ENCODE measurements at regions not wholly inside any gene's neighbourhood (a gene's known extent, or its start where the extent isn't known, plus 50 kb on each side); places are given as distances from the start of the nearest gene placed in this dataset.

GRCh38 chr4:129974730-129975129 lies 878.8 kb downstream of the C4orf33 start:
- Histone ChIP-seq H3K4me3 (replicated peaks; ENCODE audit: low read depth, low read length) (no peak overlapping the region), H3K27me3 (replicated peaks; ENCODE audit: control insufficient read depth, insufficient read depth, low read length) (no peaks in the 10 kb centered on the region), H3K36me3 (ENCODE audit: control insufficient read depth, insufficient read depth, low read length) (no peaks in the 10 kb centered on the region)
- DNase-seq (ENCODE audit: extremely low read depth, insufficient read length), result no peak
- TF ChIP-seq, protein P1, sequence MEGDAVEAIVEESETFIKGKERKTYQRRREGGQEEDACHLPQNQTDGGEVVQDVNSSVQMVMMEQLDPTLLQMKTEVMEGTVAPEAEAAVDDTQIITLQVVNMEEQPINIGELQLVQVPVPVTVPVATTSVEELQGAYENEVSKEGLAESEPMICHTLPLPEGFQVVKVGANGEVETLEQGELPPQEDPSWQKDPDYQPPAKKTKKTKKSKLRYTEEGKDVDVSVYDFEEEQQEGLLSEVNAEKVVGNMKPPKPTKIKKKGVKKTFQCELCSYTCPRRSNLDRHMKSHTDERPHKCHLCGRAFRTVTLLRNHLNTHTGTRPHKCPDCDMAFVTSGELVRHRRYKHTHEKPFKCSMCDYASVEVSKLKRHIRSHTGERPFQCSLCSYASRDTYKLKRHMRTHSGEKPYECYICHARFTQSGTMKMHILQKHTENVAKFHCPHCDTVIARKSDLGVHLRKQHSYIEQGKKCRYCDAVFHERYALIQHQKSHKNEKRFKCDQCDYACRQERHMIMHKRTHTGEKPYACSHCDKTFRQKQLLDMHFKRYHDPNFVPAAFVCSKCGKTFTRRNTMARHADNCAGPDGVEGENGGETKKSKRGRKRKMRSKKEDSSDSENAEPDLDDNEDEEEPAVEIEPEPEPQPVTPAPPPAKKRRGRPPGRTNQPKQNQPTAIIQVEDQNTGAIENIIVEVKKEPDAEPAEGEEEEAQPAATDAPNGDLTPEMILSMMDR (IDR thresholded peaks at IDR 0.05; ENCODE audit: insufficient read depth, low read length, poor library complexity, severe bottlenecking), result no peak

- no peak for DNase-seq (ENCODE audit: extremely low read depth, insufficient read length)
- TF ChIP-seq, protein P1 (IDR thresholded peaks at IDR 0.05; ENCODE audit: insufficient read depth, low read length, poor library complexity, severe bottlenecking), result no peak
- Histone ChIP-seq H3K36me3 (ENCODE audit: control insufficient read depth, insufficient read depth, low read length) (no peaks in the 10 kb centered on the region), H3K27me3 (replicated peaks; ENCODE audit: control insufficient read depth, insufficient read depth, low read length) (no peaks in the 10 kb centered on the region), H3K4me3 (replicated peaks; ENCODE audit: low read depth, low read length) (no peak overlapping the region)
These were observed 882.4 kb downstream of the C4orf33 start for GRCh38 chr4:129978315-129978714.

- H3K27me3 ChIP-seq (replicated peaks; ENCODE audit: control insufficient read depth, insufficient read depth, low read length), result no peaks in the 10 kb centered on the region
- H3K36me3 ChIP-seq (ENCODE audit: control insufficient read depth, insufficient read depth, low read length), result no peaks in the 10 kb centered on the region
- no peak overlapping the region for H3K4me3 ChIP-seq (replicated peaks; ENCODE audit: low read depth, low read length)
- TF ChIP-seq, protein P1 (IDR thresholded peaks at IDR 0.05; ENCODE audit: insufficient read depth, low read length, poor library complexity, severe bottlenecking), result no peak
- DNase-seq (ENCODE audit: extremely low read depth, insufficient read length), result no peak
These were observed 893.0 kb downstream of the C4orf33 start for GRCh38 chr4:129988957-129989356.

DNA sequence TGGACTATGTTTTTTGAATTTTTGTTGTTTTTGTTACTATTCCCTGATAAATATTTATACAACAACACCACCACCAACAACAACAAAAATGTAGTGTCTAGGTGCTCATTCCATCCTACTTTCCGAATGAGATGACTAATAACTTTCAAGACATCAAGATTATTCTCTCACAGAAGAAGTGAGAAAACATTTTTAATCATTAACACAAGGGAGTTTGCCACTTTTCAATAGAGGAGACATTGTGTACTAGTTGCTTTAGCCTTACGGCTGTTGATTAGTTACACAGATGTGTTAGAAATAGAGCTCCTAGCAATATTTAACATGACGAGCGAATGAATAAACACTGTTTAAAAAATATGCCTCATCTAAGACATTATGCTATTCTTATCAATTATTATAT lies 898.8 kb downstream of the C4orf33 start:
- Histone ChIP-seq H3K36me3 (ENCODE audit: control insufficient read depth, insufficient read depth, low read length) (no peaks in the 10 kb centered on the region), H3K4me3 (replicated peaks; ENCODE audit: low read depth, low read length) (no peak overlapping the region), H3K27me3 (replicated peaks; ENCODE audit: control insufficient read depth, insufficient read depth, low read length) (no peaks in the 10 kb centered on the region)
- TF ChIP-seq, protein P1 (IDR thresholded peaks at IDR 0.05; ENCODE audit: insufficient read depth, low read length, poor library complexity, severe bottlenecking), result no peak
- no peak for DNase-seq (ENCODE audit: extremely low read depth, insufficient read length)

- DNase-seq (ENCODE audit: extremely low read depth, insufficient read length), result no peak
- TF ChIP-seq, protein P1 (IDR thresholded peaks at IDR 0.05; ENCODE audit: insufficient read depth, low read length, poor library complexity, severe bottlenecking), result no peak
- no peaks in the 10 kb centered on the region for H3K27me3 ChIP-seq (replicated peaks; ENCODE audit: control insufficient read depth, insufficient read depth, low read length)
- H3K4me3 ChIP-seq (replicated peaks; ENCODE audit: low read depth, low read length), result no peak overlapping the region
- no peaks in the 10 kb centered on the region for H3K36me3 ChIP-seq (ENCODE audit: control insufficient read depth, insufficient read depth, low read length)
These were observed 902.6 kb downstream of the C4orf33 start for GRCh38 chr4:129998436-129999150.

DNA sequence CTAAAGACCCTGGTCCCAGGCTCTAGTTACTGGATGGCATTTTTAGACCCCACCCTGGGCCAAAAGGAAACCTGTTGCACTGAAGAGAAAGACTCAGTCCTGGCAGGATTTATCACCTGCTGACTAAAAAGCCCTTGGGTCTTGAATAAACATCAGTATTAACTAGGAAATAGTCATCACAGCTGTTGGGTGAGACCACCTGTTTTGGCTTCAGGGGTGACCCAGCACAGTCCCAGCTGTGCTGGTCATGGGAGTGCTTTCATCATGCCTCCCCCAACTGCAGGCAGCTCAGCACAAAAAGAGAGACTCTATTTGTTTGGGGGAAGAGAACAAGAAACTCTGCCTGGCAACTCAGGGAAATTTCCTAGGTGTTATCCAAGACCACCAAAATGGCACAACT lies 903.2 kb downstream of the C4orf33 start:
- no peak overlapping the region for H3K4me3 ChIP-seq (replicated peaks; ENCODE audit: low read depth, low read length)
- H3K27me3 ChIP-seq (replicated peaks; ENCODE audit: control insufficient read depth, insufficient read depth, low read length), result no peaks in the 10 kb centered on the region
- no peak for DNase-seq (ENCODE audit: extremely low read depth, insufficient read length)
- H3K36me3 ChIP-seq (ENCODE audit: control insufficient read depth, insufficient read depth, low read length), result no peaks in the 10 kb centered on the region
- TF ChIP-seq, protein P1 (IDR thresholded peaks at IDR 0.05; ENCODE audit: insufficient read depth, low read length, poor library complexity, severe bottlenecking), result no peak
